Esophagus squamous epithelium (tissue), 5 donors: ENCODE measurements at regions not wholly inside any gene's neighbourhood (a gene's known extent, or its start where the extent isn't known, plus 50 kb on each side); places are given as distances from the start of the nearest gene placed in this dataset.
"Not testable (repeated sequence)": the region's sequence is repeated elsewhere in the genome, so short reads cannot be mapped to it uniquely, and the experiment has no call there.

Experiments used
- DNase-seq: peaks from one replicate; lab custom pipeline; 2025; lab: John Stamatoyannopoulos, UW
- H3K27ac ChIP-seq, 4 donors: fragments of 200-600 bp; sonication (generic); one replicate each; pipeline ENCODE4 v1.5.1; 2016 to 2019; ENCODE audit warnings: mild to moderate bottlenecking in 1 of 4
- H3K27me3 ChIP-seq, 4 donors: fragments of 200-600 bp; sonication (generic); 1 replicate in 3 of 4; 2 replicates in 1 of 4; pipeline versions ENCODE4 v1.5.1 to v1.6.0; 2017 to 2021; ENCODE audit warnings: antibody characterized with exemption in 1 of 4
- H3K36me3 ChIP-seq, 3 donors: fragments of 200-600 bp; sonication (generic); one replicate each; pipeline ENCODE4 v1.5.1; 2016 to 2019
- H3K4me1 ChIP-seq, 3 donors: fragments of 200-600 bp; sonication (generic); one replicate each; pipeline ENCODE4 v1.5.1; 2017 to 2019
- H3K4me3 ChIP-seq, 4 donors: fragments of 200-600 bp; sonication (generic); 1 replicate in 3 of 4; 2 replicates in 1 of 4; pipeline ENCODE4 v1.5.1; 2016 to 2019; ENCODE audit warnings: mild to moderate bottlenecking in 2 of 4, moderate library complexity in 1 of 4
- H3K9me3 ChIP-seq, 3 donors: fragments of 200-600 bp; sonication (generic); one replicate each; pipeline ENCODE4 v1.5.1; 2016 to 2019
- CTCF ChIP-seq, 6 experiments: fragments of 450-650 bp in 4 of 6; fragments of 200-600 bp in 2 of 6; sonication (generic) in 2 of 6; IDR thresholded peaks; one replicate each; pipeline ENCODE4 v1.5.1; 2016 to 2019; ENCODE audit warnings: antibody characterized with exemption in 6 of 6, mild to moderate bottlenecking in 4 of 6, moderate library complexity in 4 of 6
- POLR2A ChIP-seq, 4 donors: fragments of 450-650 bp; IDR thresholded peaks; one replicate each; pipeline ENCODE4 v1.6.1; 2017; ENCODE audit warnings: antibody characterized with exemption in 4 of 4, mild to moderate bottlenecking in 4 of 4, moderate library complexity in 3 of 4
- WGBS, 2 donors: methylation state at CpG; one replicate each; pipeline ENCODE4 v1.1.5; 2018; 5-methylcytosine and 5-hydroxymethylcytosine counted together
- intact Hi-C: fragments of 100-400 bp; cut with DNase I; formaldehyde crosslinking; loops from one replicate; pipeline ENCODE4 v1.15.0; 2022
- donor health status: DM: yes; HTN: yes; CAD: no.

- no peaks in the 10 kb centered on the region for H3K4me1 ChIP-seq
- H3K36me3 ChIP-seq = peaks cover 0 to 35% (median 0%) of the 10 kb centered on the region in 3 donors
- H3K27ac ChIP-seq = peak overlapping the region; percentile 19 to 63 (median 50)
- intact Hi-C loops = no loop called here
- TF ChIP-seq POLR2A (IDR thresholded peaks at IDR 0.05) (no peak), CTCF (IDR thresholded peaks at IDR 0.05) (no peak)
- WGBS, 2 donors = 29 to 56% methylated on average over 2 to 3 of the region's 3 CpGs
- H3K4me3 ChIP-seq = no peak overlapping the region
- DNase-seq = no peak
- H3K9me3 ChIP-seq = peaks cover 0 to 6% (median 0%) of the 10 kb centered on the region in 3 donors
- H3K27me3 ChIP-seq = no peaks in the 10 kb centered on the region
Measured at GRCh38 chrX:2631743-2632532, 59.2 kb upstream of the CD99 start.

GRCh38 chrX:2630935-2631742, 60.0 kb upstream of the CD99 start:
- intact Hi-C loops, H3K9me3 ChIP-seq, H3K27me3 ChIP-seq, DNase-seq, H3K4me3 ChIP-seq, H3K4me1 ChIP-seq: not testable (repeated sequence)
- peaks cover 0 to 43% (median 3%) of the 10 kb centered on the region in 3 donors for H3K36me3 ChIP-seq
- peak overlapping the region; percentile 48 to 63 (median 50) for H3K27ac ChIP-seq
- WGBS, 2 donors = 69 to 80% methylated on average over 6 of the region's 6 CpGs

- H3K4me3 ChIP-seq, DNase-seq, H3K4me1 ChIP-seq, intact Hi-C loops, H3K9me3 ChIP-seq, H3K27me3 ChIP-seq: not testable (repeated sequence)
- peak overlapping the region; percentile 48 to 63 (median 50) for H3K27ac ChIP-seq
- H3K36me3 ChIP-seq = peaks cover 0 to 50% (median 3%) of the 10 kb centered on the region in 3 donors
- whole genome bisulfite sequencing, 2 donors = 54 to 60% methylated on average over 5 of the region's 5 CpGs
Measured at GRCh38 chrX:2630008-2630934, 60.8 kb upstream of the CD99 start.

- intact Hi-C loops = no loop called here
- peaks cover 0 to 6% (median 0%) of the 10 kb centered on the region in 3 donors for H3K9me3 ChIP-seq
- H3K36me3 ChIP-seq = peaks cover 0 to 58% (median 3%) of the 10 kb centered on the region in 3 donors
- 59 to 81% methylated on average over 6 of the region's 6 CpGs for whole genome bisulfite sequencing, 2 donors
- TF ChIP-seq CTCF (IDR thresholded peaks at IDR 0.05) (no peak), POLR2A (IDR thresholded peaks at IDR 0.05) (no peak)
- peak overlapping the region; percentile 48 to 63 (median 50) for H3K27ac ChIP-seq
- H3K4me3 ChIP-seq = no peak overlapping the region
- no peaks in the 10 kb centered on the region for H3K27me3 ChIP-seq
- H3K4me1 ChIP-seq = no peaks in the 10 kb centered on the region
- no peak for DNase-seq
Measured at GRCh38 chrX:2629316-2630007, 61.6 kb upstream of the CD99 start.

- Histone ChIP-seq H3K36me3 (peaks cover 0 to 65% (median 3%) of the 10 kb centered on the region in 3 donors), H3K27me3 (no peaks in the 10 kb centered on the region), H3K27ac (peak overlapping the region in 3 of 4 donors; percentile 48 to 63 (median 50)), H3K9me3 (peaks cover 0 to 6% (median 0%) of the 10 kb centered on the region in 3 donors), H3K4me3 (no peak overlapping the region), H3K4me1 (no peaks in the 10 kb centered on the region)
- TF ChIP-seq CTCF (IDR thresholded peaks at IDR 0.05) (no peak), POLR2A (IDR thresholded peaks at IDR 0.05) (no peak)
- no peak for DNase-seq
- 74 to 83% methylated on average over 2 of the region's 2 CpGs for WGBS, 2 donors
- intact Hi-C loops = no loop called here
Measured at GRCh38 chrX:2628751-2629315, 62.3 kb upstream of the CD99 start.
